Kidney glomerular epithelial cell (primary cell): ENCODE measurements at regions not wholly inside any gene's neighbourhood (a gene's known extent, or its start where the extent isn't known, plus 50 kb on each side); places are given as distances from the start of the nearest gene placed in this dataset.

ENCODE experiments used
- DNase-seq: peaks from one replicate; lab custom pipeline; 2025; lab: John Stamatoyannopoulos, UW

DNA sequence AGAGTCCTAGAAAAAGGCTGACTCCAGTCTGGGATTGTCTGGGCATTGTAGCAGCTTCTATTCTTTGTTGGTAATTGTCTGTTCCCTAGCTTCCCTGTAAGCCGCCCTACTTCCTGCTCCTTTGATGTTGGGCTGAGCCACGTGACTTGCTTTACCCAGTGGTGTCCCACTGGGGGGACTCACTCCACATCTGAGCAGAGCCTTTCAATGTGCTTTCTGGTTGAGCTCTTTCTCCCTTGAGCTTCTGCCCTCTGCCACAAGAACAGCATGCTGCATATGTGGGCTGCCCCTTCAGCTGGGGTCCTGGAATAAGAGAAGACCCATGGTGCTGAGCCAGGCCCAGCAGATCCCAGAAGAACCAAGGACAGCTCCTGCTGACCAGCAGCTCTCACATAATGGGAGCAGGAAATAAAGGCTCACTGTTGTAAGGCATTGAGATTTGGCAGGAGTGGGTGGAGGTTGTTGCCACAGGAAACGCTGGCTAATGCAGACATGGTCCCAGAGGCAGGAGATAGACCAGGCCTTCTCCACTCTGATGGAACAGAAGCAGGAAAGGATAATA, 276.3 kb upstream of the GJB5 start:
- DNase-seq = no peak

DNA sequence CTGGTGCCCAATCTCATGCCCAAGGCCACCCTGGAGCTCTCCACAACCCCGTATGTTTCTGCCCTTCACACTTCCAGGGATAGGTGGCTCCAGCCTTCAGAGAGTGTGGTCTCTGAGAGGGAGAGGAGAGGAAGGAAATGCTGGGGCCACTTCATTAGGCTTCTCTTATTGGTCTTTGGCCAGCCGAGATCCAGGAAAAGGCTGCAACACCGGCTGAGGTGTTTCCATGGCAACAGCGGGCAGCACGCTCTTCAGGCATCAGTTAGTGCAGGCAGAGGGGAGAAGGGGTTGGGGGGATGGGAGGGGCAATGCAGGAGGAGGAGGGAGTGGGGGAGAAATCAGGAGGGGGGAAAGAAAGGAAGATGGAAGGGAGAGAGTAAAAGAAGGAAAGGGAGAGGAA, 275.1 kb upstream of the GJB5 start:
- no peak for DNase-seq

DNA sequence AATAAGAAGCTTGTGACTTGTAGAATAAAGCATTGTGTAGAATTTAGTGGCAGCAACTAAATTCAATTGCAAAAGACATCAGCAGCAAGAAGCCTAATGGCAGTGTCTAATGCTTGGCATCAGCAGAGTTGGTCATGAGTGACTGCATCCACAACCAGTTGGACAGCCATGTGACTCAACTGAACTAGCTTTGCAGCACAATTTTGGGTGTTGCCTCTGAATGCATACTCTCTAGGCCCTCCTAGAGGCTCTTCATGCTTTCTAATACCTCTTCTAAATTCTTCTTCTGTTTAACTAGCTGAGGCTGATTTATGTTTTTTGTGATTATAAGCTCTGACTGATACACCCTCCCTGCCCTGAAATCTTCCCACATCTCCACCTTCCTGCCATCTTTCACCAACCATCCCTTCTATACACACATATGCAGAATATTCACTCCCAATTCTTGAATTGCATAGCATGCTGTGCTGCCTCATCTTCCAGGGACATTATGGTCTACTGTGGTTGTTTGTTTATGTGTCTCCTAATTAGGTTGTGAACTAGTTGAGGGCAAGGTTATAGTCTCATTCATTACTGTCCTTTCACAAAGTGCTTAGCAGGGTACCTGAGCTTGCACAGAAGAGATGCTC, 266.7 kb upstream of the GJB5 start:
- DNase-seq = no peak

DNA sequence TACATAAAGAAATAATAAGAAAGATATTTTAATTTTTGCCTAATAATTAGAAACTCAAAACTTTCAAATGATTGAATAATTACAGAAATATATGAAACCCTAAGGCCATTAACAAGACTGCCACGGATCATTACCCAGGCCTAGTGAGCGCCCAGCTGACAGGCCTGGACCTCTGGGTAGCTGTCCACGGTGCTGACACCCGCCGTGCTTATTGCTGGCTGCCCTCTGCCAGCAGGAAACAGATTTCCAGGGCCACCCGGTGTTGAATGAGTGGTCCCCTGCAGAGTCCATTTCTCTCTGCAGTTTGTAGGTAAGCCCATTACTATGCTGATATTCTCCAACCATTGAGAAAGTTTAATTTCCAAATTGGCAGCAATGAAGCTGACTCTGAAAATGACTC, 254.4 kb upstream of the GJB5 start:
- DNase-seq = peak; percentile 14

DNA sequence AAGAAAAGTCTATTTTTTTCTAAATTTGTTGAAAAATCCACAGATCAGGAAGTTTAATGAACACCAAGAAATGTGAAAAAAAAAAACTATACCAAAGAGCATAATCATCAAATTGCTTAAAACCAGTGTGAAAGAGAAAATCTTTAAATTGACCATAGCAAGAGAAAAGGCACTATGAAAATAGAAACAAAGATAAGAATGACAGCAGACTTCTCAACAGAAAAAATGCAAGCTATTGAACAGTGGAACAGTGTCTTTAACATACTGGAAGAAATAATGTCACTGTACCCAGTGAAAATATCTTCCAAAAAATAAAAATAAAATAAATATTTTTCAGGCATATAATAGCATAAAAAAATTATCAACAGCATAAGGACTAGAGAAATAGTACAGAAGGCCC, 243.0 kb upstream of the GJB5 start:
- DNase-seq = no peak

DNA sequence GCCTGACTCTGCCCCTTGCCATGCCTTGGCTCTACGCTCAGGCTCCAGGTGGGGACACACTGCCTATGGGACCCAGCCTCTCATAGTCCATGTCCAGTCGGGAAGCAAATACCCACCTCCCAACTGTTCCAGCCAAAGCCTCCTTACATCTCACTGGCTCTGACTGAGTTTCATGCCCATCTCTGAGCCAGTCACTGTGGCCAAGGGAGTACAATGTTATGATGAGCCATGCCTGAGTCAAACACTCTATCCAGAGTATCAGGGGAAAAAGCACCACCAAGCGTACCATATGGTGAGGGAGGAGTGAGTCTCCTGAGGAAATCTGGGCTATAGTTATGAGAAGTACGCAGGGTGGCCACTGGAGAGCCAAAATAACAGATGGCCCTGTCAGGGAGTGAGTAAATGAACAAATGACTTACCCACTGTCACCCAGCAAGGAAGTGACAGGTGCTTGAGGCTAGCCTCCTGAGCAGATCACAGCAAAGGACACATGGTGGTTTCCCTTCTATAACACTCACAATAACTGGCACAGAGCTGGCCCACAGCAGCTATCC, 236.6 kb upstream of the GJB5 start:
- DNase-seq = no peak

DNA sequence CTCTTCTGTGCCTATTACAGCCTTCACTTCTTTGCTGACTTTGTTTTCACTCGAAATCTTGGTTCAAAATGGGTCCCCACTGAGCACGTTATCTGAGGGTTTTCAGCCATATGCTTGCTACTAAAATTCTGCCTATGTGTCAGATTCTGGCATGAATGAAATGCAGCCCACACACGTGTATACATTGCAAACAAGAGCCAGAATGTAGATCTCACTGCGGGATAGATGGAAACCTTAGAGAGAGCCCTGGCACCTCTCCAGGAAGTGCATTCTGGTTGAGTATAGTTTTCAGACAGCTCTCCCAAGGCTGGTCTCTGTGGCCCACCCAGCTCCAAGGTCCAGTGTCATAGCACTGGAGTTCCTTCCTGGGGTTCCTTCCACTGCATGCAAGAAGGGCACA, 234.7 kb upstream of the GJB5 start:
- no peak for DNase-seq

DNA sequence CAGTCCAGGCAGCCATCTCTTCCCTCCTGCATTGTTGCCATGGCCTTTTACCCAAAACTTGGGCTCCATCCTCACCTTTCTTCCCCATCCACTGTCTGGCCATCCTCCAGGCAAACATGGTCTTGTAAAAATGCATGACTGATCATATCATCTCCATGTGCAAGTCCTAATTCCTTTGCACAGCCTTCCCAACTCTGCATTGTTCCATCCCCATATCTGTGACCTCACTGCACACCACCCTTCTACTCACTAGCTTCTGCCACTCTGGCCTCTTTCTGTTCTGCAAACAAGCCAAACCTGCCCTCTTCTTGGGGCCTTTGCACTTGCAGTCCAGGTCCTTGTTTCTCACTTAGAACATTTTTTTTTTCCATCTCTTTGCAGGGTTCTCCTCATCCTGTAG, 230.1 kb upstream of the GJB5 start:
- DNase-seq = no peak

DNA sequence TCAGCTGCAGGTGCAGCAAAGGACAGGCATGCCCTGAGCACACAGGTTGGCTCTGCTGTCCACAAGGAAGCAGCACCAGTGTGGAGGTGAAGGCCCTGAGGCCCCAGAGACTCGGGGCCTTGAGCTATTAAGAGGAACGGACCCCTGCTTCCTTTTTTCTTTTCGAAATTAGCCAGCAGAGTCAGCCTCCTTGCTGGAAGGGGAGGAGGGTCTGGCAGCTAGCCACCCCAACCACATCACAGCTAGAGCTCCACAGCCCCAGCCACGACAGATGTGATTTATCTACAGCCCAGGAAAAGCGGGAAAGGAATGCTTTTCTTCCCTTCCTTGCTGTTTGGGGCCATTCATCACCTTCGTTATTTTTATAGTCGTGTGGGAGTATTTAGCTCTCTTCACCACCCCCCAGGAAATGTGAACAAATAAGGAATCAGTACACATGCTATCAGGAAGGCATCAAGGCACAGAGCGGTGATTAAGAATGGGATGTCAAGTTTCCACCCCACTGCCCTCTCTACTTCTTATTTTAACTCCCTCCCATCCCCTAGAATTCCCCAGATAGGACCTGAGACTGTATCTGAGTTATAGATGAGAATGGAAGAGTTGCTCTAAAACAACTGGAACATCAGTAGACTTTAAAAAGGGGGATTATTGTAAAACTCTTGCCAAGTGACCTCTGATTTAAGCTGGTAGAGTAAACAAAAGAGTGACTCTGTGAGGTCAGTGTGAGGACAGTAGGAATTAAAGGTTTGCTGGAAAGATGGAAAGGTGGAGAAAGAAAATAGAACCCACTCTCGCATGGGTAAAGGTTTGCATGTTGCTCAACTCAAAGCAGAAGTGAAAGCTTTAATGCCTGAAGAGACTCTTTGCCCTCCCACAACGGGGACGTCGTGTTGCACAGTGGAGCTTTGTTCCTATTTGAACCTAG, 224.7 kb upstream of the GJB5 start:
- no peak for DNase-seq

DNA sequence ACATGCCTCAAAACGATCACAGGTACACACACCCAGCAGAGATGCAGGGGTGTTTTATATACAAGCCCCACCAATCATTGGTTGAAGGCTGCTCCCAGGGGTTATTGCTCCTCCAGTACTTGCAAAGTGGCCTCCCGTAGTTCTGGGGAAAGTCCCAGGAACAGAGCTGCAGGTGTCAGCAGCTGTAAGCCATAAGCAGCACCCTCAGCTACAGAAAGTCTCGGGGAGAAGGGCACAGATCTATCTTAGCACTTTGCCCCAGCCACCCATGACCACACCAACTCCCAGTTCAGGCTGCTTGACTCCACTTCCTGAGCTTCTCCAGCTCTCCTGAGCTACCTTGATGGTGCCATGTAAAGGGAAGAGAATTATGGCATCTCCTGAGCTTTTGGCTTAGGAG, 222.7 kb upstream of the GJB5 start:
- no peak for DNase-seq

DNA sequence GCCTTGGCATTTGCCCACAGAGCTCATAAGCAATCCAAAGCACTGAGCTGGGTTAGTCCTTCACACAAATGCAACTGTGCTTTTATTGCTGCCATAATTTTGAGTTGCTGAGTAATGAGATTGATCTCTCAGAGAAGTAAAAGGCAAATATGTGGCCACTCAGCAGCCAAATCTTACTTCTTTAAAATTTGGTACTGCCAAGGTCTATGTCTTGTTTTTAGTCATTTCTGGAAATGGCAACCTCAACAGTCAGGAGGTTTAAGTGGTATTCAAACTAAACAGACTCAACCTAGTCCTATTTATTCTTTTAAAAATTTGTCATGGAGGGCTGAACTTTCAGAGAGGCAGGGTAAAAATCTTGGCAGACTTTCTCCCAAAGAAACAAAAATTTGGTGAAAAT, 216.4 kb upstream of the GJB5 start:
- no peak for DNase-seq

DNA sequence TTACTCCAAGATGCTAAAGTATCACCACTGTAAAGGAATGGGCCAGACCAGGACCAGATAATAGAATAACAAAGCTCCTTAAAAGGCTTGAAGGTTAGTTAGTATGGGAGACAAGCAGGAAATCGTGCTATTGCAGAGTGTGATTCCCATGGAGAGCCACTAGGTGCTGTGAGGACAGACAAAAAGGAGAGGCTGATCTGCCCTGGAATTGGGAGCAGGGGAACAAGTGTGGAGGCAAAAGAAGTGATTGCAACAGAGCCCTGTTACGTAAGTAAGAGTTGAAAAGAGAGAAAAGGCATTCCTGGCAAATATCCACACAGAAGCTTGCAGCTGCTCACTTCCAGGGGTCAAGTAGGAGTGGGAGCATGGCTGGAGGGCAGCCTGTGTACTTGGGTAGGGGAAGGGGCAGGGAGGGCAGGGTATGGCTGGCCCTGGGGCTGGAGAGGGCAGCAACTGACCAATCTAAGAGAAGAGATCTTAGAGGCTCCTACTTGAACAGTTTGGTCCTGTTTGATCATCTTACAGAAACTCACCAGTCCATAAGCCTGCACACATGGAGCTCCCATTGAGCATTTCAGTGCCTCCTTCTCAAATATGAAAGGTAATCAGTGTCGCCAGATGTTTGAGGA, 207.7 kb upstream of the GJB5 start:
- DNase-seq = no peak

DNA sequence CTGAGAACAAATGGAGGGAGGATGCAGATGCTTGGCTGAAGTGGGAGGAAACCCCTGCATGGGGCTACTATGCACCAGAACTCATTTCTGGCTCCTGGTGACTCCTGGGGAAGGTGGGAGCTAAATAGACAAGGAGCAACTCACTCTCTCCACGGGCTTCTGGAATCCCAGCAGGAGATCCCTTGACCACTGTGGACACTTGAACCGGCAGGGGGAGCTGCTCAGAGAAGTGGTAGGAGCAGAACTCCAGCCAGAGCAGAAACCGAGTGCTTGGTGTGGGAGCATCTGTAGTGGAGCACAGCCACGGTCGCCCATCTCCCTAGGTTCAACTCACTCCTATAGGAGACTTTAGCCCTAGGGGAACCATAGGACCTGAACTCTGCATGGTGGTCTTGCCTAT, 205.6 kb upstream of the GJB5 start:
- no peak for DNase-seq

DNA sequence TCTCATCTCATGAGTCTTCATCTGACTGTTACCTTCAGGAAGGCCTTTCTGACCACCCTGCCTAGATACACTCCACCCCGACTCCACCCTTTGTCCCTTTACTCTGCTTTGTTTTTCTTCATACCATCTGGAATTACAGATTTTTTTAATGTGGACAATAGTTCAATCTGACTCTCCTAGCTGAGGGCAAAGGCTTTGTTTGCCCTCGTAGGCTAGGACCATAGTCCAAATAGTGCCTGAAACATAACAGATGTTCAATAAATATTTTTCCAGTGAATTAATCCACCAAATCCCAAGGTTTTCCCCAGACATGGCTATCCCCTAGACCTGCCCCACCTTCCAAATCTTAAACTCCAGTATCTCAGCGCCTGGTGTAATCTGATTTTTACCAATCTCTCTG, 176.5 kb upstream of the GJB5 start:
- no peak for DNase-seq

DNA sequence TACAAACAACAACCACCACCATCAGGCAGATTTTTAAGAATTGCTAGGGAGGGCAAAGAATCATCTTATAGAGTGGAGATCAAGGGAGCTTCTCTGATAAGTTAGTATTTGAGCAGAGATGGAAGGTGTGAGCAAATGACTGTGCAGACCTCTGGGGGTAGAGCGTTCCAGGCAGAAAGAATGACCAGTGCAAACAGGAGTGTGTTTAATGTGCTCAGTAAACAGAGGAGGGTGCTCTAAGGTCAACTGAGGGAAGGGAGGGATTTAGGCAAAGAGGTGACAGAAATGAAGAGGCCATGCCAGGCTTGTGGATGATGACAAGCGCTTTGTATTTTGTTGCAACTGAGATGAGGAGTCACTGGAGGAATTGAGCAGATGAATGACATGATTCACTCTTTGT, 172.5 kb upstream of the GJB5 start:
- no peak for DNase-seq

DNA sequence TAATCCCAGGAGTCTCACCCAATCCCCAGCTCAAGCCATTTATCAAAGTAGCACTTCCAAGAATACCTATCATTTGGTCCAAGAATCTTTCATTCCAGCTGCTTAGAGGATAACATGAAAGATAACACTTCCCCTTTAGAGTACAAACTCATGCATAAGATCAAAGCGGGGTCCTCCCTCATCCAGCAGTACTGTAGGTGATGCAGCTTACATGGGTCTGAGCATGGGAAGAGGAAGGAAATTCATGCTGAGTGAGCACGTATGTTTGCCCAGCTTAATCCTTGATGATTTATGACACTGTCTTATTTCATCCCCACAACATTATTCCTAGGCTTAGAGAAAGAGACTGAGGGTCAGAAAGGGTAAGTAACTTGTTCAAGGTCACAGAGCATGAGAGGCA, 167.1 kb upstream of the GJB5 start:
- DNase-seq = no peak

DNA sequence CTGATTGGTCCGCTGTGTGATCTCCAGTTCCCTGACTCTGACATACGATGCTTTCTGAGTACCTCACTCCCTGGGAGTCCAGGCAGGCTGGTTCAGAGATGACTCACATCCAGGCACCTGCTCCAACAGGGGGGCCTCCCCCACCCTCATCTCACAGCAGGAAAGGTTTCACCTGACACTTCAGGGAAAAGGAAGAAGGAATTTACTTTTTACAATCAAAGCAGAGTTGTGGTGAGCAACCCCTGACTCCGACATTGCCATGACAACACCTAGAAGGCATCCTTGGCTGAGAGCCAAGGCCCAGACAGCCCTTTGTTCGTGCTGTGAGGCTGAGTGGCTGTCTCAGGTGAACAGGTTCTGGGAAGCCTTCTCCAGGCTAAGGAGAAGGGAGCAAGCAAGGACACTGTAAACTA, 164.6 kb upstream of the GJB5 start:
- peak; percentile 23 for DNase-seq

DNA sequence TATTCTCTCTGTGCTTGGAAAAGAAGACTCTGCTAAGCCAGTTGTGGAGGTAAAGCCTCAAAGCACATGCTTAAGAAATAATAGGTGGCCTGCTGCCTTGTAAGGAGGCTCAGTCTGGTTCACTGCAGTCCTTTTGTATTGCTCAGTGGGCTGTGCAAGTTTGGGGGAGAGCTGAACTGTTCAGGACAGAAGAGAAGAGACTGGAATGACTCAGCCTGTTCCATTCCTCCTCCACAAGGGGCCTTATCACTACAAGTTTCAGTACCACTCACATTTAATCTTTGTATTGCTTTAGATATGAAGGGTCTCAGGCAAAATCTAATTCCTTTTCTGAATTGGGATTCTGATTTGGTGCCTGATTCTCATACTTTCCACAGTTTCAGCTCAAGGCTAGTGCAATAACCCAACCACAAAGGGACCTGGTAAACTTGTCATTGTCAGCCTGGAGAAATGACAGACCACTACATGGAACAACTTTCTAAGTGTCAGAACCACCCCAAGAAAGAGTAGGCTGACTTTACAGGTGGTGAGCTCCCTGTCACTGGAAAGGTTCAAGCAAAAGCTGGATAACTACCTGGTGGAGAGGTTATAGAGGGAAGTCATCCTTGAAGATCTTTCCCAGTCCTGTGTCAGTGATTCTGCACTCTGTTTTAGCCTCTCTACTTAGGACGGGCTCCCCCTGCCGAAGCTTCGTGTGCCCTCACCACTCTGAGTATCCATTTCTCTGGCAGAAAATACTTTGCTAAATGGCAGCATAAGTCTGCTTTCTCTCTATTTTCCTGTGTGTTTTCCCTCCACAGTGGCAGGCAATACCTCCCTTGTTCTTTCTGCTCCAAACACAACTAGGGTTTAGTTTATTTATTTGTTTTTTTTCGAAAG, 162.9 kb upstream of the GJB5 start:
- no peak for DNase-seq

DNA sequence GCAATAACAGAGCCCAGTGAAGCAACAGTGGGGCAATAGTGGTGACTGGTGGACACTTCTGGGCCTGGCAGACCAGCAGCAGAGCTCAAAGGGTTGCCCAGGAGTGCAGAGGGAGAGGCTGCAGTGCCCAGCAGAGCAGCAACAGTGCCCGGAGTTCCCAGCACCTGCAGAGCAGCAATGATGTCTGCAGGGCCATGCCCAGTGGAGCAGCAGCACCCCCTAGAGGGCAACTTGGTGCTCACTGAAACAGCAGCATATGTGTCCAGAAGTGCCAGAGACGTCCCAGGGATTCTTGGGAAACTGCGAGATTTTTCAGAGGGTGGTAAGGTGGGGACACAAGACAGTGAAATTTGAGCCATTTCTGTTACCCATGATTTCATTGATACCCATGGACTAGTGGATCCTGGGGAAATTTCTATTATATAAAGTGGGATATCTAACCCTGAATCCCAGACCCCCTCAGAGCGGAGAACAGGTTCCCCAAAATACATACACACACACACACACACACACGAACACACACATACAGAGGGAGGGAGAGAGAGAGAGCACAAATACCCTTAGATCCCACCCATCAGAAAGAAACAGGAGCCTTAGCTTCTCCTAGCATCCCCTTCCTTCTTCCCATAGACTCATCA, 156.9 kb upstream of the GJB5 start:
- DNase-seq = peak; percentile 40

DNA sequence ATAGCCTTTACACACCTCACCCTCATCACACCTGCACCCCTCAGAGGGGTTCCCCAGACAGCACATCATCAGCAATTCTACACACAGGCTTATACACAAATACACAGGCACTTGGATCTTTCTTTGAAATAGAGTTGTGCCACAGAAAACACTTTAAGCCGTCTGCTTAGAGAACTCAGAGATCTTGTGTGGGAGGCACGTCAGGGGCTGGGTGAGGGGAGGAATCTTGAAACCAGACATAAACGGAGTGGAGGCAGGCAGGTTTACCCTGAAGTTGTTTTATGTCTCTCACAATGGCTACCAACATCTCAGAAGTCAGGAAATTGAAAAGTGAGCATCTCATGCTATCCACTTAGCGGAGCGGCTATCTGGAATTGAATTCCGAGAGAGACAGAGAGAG, 151.9 kb upstream of the GJB5 start:
- no peak for DNase-seq

DNA sequence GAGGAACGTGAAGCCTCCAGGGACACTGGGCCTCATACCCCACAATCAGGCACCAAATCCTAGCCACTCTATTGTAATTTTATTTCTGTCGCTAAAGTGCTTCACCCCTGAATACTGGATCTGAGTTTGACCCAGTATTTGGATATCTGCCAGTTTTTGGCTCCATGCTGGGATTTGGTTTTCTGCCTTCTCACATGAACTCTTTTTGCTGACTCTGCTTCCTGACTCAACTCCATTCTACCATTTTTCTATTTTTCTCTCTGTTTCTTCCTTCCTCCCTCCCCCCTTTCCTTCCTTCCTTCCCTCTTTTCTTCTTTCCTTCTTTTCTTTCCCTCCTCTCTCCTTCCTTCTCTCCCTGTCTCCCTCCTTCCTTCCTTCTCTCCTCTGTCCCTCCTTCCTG, 151.3 kb upstream of the GJB5 start:
- no peak for DNase-seq
